SJSA1 (cell line): ENCODE measurements at regions not wholly inside any gene's neighbourhood (a gene's known extent, or its start where the extent isn't known, plus 50 kb on each side); places are given as distances from the start of the nearest gene placed in this dataset.

ENCODE experiments used
- DNase-seq, 2 experiments: peaks; one replicate each; pipeline ENCODE4 v3.0.0-alpha.2; 2015 to 2020; ENCODE audit warnings: low spot score in 2 of 2, low read depth in 1 of 2
- H3K27ac ChIP-seq: fragments of 250-450 bp; sonication (Bioruptor Pico); 2 replicates; pipeline ENCODE4 v1.5.1; 2020; ENCODE audit warnings: mild to moderate bottlenecking, moderate library complexity
- H3K27me3 ChIP-seq: fragments of 250-450 bp; sonication (Bioruptor Pico); replicated peaks from 2 replicates; pipeline ENCODE4 v1.5.1; 2020; ENCODE audit warnings: mild to moderate bottlenecking, moderate library complexity
- H3K36me3 ChIP-seq: fragments of 250-450 bp; sonication (Bioruptor Pico); 2 replicates; pipeline ENCODE4 v1.5.1; 2020; ENCODE audit warnings: mild to moderate bottlenecking
- H3K4me1 ChIP-seq: fragments of 250-450 bp; sonication (Bioruptor Pico); replicated peaks from 2 replicates; pipeline ENCODE4 v1.6.1; 2021; ENCODE audit warnings: mild to moderate bottlenecking
- H3K4me3 ChIP-seq: fragments of 250-450 bp; sonication (Bioruptor Pico); 2 replicates; pipeline ENCODE4 v1.5.1; 2020; ENCODE audit warnings: mild to moderate bottlenecking
- H3K9me3 ChIP-seq: fragments of 250-450 bp; sonication (Bioruptor Pico); replicated peaks from 2 replicates; pipeline ENCODE4 v1.5.1; 2020; ENCODE audit warnings: mild to moderate bottlenecking

DNA sequence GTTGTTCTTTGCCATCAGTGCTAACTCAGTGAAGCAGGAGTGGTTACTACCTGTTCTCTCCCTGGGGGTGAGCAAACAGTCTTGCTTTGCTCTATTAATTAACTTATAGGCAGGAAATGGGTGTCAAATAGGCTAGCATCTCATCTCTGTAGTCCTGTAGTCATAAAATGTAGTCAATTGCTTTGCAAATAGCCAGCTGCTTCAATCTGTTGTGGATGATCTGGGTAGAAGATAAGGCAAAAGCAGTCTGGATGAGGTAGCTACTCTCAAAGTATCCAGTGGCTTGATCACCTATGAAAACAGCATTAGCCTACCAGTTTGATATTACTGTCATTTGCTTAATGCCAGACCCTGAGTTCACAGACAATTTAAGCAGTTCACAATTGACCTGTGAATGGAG, 369.0 kb upstream of the TMTC1 start:
- Histone ChIP-seq H3K4me1 (no peaks in the 10 kb centered on the region), H3K4me3 (no peak overlapping the region), H3K27me3 (no peaks in the 10 kb centered on the region), H3K27ac (no peak overlapping the region), H3K36me3 (no peaks in the 10 kb centered on the region), H3K9me3 (no peaks in the 10 kb centered on the region)
- DNase-seq, result no peak

DNA sequence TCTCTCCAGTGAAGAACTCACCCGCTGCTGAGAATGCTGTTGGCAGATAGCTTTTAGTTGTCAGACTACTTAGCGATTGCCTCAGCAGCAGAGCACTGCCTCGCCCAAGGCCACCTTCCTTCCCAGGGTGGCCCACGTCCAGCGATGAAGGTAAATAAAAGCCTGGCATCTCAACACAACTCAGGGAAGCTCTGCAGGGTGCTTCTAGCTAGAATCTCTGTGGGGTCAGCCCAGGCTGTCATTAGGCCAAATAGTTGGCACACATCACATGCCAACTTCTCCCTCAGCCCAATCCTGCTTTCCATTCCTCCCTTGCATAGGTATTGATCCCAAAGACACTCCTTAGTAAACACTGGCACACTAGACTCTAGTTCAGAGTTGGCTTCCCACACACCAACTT, 368.1 kb upstream of the TMTC1 start:
- no peaks in the 10 kb centered on the region for H3K27me3 ChIP-seq
- H3K36me3 ChIP-seq, result no peaks in the 10 kb centered on the region
- H3K4me3 ChIP-seq, result no peak overlapping the region
- H3K27ac ChIP-seq, result no peak overlapping the region
- H3K9me3 ChIP-seq, result no peaks in the 10 kb centered on the region
- DNase-seq, result no peak
- H3K4me1 ChIP-seq, result no peaks in the 10 kb centered on the region

DNA sequence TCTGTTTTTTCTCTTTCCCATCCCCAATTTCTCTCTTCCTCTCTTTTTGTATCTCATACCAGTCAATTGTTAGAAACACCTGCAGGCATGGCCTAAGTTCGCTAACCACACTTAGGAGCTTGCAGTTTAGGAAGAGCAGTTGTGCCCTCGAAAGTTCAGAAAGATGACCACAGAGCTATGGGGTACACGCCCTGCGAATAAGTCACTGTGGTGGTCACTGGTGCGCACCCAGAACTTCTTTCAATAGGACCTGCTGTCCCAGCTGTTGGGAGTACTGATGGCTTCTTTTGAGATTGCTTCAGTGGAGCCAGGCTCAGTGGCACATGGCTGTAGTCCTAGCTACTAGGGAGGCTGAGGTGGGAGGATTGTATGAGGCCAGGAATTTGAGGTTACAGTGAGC, 362.8 kb upstream of the TMTC1 start:
- Histone ChIP-seq H3K9me3 (no peaks in the 10 kb centered on the region), H3K27ac (no peak overlapping the region), H3K4me3 (no peak overlapping the region), H3K4me1 (no peaks in the 10 kb centered on the region), H3K36me3 (no peaks in the 10 kb centered on the region), H3K27me3 (no peaks in the 10 kb centered on the region; the same call in 1 of the 2 replicates)
- no peak for DNase-seq

DNA sequence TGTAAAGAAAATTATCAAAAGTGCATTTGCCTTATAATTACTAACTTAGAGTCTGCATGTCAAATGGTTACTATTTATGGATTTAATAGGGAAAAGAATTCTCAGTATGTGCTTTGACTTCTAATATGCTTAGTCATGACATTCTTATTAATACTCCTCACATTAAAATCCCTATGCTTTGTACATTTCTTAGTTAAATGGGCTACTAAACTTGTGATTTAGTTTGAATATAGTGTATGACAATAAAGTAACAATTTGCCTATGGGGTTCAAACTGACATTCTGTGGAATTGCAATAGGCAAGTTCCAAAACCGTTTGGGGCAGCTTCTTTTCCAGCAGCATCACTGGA, 361.9 kb upstream of the TMTC1 start:
- DNase-seq, result no peak
- no peak overlapping the region for H3K4me3 ChIP-seq
- H3K27ac ChIP-seq, result no peak overlapping the region
- H3K27me3 ChIP-seq, result no peaks in the 10 kb centered on the region; the same call in 1 of the 2 replicates
- H3K9me3 ChIP-seq, result no peaks in the 10 kb centered on the region
- H3K36me3 ChIP-seq, result no peaks in the 10 kb centered on the region
- H3K4me1 ChIP-seq, result no peaks in the 10 kb centered on the region

DNA sequence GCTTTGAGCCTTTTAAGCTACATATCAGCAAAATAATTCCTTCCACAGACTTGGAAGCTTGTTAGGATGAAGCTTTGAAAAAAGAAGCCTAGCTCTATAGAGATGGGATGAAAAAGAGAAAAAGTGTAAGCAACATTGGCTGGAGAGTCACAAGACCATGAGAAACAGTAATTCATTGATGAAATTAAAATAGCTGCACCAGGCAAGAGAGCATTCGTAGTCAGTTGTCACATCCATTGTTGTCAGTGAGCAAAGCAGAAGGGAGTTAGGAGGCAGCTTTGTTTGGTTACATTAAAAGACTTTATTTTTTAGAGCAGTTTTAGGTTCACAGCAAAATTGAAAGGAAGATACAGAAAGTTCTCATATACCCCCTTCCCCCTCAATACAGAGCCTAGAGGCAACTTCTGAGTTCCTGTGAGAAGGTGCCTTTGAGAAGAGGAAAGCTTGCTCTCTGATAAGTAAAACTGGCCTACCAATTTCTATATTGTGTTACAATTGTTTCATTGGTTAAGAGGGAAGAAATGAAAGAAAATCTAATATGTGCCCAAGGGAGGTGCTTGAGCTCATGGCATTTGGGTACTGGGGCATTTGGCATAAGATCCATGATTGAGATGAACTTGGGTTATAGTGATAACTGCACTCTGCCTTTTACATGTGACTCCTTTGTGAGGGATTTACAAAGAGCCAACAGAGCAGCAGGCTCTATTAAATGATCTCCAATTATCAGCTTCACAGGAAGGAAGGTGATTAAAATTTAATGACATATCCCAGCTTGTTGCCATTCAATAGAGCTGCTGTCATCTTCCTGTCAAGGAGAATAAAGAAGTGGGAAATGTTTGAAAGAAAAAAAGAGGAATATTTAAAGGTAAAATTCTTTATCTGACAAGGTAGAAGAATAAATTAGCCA, 361.3 kb upstream of the TMTC1 start:
- Histone ChIP-seq H3K27ac (no peak overlapping the region), H3K36me3 (no peaks in the 10 kb centered on the region), H3K4me1 (no peaks in the 10 kb centered on the region), H3K27me3 (no peaks in the 10 kb centered on the region; the same call in 1 of the 2 replicates), H3K9me3 (no peaks in the 10 kb centered on the region), H3K4me3 (no peak overlapping the region)
- DNase-seq, result no peak

DNA sequence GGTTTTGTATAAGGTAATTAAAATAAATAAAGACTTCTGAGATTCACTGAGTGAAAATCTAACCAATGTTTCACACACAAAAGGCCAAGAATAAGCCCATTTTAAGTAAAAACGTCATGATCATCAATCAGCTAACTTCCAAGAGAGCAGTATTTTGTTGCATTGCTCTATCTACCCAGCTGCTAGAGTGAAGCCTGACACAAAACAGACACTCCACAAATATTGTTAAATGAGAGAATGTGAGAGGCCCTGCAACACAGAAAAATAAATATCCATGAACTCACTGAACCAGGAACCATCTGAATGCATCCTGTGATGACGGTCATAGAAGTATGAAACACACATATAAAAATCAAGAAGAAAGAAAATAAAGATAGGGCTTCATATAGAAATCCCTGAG, 358.6 kb upstream of the TMTC1 start:
- Histone ChIP-seq H3K4me3 (no peak overlapping the region), H3K4me1 (no peaks in the 10 kb centered on the region), H3K36me3 (no peaks in the 10 kb centered on the region), H3K27ac (no peak overlapping the region), H3K27me3 (no peaks in the 10 kb centered on the region; the same call in 1 of the 2 replicates), H3K9me3 (no peaks in the 10 kb centered on the region)
- DNase-seq, result no peak

DNA sequence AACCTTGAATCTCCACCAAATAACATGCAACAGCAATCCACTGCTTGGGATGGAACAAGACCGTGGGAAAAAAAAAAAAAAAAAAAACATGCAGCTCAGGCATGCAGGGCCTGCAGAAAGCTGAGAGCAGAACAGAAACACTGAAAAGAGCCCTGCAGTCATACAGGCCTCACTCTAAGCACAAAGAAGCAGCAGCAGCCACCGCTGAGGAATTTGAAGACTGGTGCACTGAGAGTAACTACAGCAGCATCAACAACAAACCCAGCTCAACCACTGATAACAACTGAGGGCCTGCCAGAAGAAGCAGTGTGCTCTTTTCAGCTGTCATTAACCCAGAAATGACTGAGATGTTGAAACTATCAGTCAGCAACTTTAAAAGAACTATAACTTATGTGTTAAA, 354.7 kb upstream of the TMTC1 start:
- no peaks in the 10 kb centered on the region for H3K4me1 ChIP-seq
- no peaks in the 10 kb centered on the region for H3K27me3 ChIP-seq
- H3K36me3 ChIP-seq, result no peaks in the 10 kb centered on the region
- no peak overlapping the region for H3K4me3 ChIP-seq
- no peak for DNase-seq
- no peaks in the 10 kb centered on the region for H3K9me3 ChIP-seq
- H3K27ac ChIP-seq, result no peak overlapping the region

DNA sequence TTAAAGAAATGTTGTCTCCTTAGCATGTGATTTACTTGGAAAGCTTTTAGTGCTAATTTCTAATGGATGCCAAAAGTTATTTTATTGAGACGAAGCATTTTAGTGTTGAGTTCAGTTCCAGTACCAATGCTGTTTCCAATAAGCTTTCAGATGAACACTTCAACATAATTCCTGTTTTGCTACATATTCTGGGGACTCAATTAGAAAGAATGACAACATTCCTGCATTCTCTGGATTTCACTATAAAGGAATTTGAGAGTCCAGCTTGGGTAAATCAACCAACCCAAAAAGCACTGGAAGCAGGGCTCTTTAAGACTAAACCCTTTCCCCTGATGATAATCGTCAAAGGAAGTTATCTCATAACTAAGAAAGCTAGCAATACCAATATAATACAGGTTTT, 353.0 kb upstream of the TMTC1 start:
- H3K27ac ChIP-seq, result no peak overlapping the region
- no peak overlapping the region for H3K4me3 ChIP-seq
- DNase-seq, result no peak
- H3K27me3 ChIP-seq, result no peaks in the 10 kb centered on the region
- H3K9me3 ChIP-seq, result no peaks in the 10 kb centered on the region
- no peaks in the 10 kb centered on the region for H3K36me3 ChIP-seq
- no peaks in the 10 kb centered on the region for H3K4me1 ChIP-seq

DNA sequence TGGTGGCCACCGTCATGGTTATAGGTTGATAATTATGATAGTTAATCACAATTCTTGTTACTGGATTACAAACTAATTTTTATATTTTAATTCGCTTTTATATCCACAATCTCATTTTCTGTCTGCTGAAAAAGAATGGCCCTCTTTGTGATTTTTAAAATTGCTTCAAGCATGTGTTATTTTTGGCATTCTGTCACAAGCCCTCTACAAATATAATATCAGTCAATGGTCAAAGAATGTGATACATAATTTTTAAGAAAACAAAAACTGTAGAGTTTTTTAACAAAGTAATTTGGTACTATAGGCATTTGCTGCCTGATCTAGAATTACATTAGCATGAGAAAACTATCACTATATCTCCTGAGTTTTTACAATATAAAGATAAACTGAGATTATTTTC, 352.0 kb upstream of the TMTC1 start:
- no peak for DNase-seq
- H3K27me3 ChIP-seq, result no peaks in the 10 kb centered on the region
- no peaks in the 10 kb centered on the region for H3K4me1 ChIP-seq
- no peaks in the 10 kb centered on the region for H3K36me3 ChIP-seq
- no peak overlapping the region for H3K4me3 ChIP-seq
- H3K27ac ChIP-seq, result no peak overlapping the region
- no peaks in the 10 kb centered on the region for H3K9me3 ChIP-seq

DNA sequence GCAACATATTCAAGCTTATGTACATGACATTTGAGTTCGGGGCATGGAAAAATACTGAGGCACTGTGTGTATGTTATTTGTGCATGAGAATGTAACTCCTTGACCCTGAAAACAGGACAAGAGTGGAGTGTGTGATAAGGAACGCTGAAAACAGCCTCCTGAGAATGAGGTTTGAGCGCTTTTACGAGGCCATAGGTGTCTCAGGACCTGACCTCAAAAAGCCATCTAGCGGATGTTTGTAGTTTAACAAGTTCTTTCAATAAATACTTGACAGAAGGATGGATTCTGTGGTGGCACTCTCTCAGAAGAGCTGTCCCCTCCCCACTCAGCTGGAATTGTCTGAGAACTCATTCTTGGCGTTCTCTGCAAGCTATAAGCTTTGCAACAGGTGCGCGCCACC, 350.5 kb upstream of the TMTC1 start:
- H3K4me1 ChIP-seq, result no peaks in the 10 kb centered on the region
- H3K27ac ChIP-seq, result no peak overlapping the region
- DNase-seq, result no peak
- no peaks in the 10 kb centered on the region for H3K36me3 ChIP-seq
- no peaks in the 10 kb centered on the region for H3K27me3 ChIP-seq
- H3K9me3 ChIP-seq, result no peaks in the 10 kb centered on the region
- no peak overlapping the region for H3K4me3 ChIP-seq

DNA sequence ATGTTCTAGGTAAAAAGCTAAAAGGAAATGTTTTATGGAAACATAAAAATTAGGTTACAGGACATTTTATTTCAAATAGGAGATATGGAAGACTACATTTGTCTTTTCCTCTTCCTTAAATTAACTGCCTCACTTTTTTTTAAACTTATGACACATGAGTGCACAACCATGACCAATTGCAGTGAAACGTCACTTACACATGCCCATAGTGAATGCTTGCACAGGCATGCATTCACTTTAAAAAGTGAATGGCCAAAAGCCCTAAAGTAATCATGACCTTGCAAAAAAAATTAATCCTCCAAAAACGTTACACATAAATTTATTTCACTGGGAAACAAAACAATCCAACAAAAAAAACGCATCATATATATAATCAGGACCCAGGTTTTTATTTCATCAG, 343.2 kb upstream of the TMTC1 start:
- no peaks in the 10 kb centered on the region for H3K9me3 ChIP-seq
- no peaks in the 10 kb centered on the region for H3K27me3 ChIP-seq
- H3K4me3 ChIP-seq, result no peak overlapping the region
- no peaks in the 10 kb centered on the region for H3K36me3 ChIP-seq
- no peaks in the 10 kb centered on the region for H3K4me1 ChIP-seq
- no peak for DNase-seq
- no peak overlapping the region for H3K27ac ChIP-seq

DNA sequence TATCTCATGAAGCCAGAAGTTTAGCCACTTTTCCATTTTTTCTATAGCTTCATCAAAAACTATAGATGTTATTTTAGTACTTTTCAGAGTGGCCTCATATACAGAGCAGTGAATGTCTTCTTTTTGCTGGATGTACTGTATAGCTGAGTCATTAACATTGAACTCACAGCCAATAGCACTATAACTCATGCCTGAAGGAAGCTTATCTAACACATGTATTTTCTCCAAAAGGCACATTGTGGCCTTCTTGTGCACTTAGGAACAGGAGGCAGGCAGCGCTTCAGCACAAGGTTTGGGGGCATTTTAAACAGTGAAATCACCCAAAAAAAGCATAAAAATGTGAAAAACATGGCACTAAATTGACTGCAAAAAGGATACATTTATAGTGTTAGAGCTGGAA, 336.8 kb upstream of the TMTC1 start:
- Histone ChIP-seq H3K9me3 (no peaks in the 10 kb centered on the region), H3K27ac (no peak overlapping the region), H3K27me3 (no peaks in the 10 kb centered on the region), H3K36me3 (no peaks in the 10 kb centered on the region), H3K4me1 (no peaks in the 10 kb centered on the region), H3K4me3 (no peak overlapping the region)
- DNase-seq, result no peak

DNA sequence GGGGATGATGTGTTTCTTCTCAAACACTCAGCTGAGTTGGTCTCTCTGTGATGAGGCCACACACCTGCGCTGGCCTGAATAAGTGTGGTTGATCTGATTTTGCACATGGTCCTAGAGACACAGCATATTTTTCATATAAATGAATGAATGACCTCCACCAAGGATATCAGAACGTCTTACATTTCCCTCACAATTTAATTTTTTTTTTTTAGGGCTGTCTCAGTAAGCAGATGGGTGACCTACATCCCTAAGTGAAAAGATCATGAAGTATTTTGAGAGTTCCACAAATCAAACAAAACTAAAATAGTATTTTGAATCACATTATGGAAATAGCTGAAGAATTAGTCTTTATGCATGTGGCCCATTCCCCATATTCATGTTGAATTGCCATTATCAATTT, 333.7 kb upstream of the TMTC1 start:
- Histone ChIP-seq H3K27me3 (no peaks in the 10 kb centered on the region), H3K9me3 (no peaks in the 10 kb centered on the region), H3K36me3 (no peaks in the 10 kb centered on the region), H3K4me1 (no peaks in the 10 kb centered on the region), H3K27ac (no peak overlapping the region), H3K4me3 (no peak overlapping the region)
- DNase-seq, result no peak

DNA sequence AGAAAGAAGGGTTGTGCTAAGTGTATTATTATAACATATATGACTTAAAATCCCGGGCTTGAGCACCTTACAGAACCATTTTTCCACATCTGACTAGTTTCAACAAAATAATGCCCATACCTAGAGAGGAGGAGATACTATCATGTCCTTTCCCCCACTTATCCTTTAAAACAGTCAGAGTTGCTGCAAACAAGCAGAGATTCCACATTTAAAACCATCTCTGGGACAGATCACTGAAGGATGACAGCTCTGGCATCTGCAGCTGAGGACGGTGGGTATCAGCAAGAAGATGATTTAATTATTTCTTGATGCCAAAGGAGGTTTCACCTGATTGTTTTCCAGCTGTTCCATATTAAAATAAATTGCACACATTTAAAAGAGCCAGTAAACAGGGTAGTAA, 328.0 kb upstream of the TMTC1 start:
- H3K4me3 ChIP-seq, result no peak overlapping the region
- no peaks in the 10 kb centered on the region for H3K36me3 ChIP-seq
- no peak overlapping the region for H3K27ac ChIP-seq
- H3K9me3 ChIP-seq, result no peaks in the 10 kb centered on the region
- no peaks in the 10 kb centered on the region for H3K27me3 ChIP-seq
- DNase-seq, result no peak
- H3K4me1 ChIP-seq, result 0 out of 2 replicates have a peak, but pooled peaks cover 6% of the 10 kb centered on the region
